Nephron progenitor cell (in vitro differentiated cells): ENCODE measurements at regions not wholly inside any gene's neighbourhood (a gene's known extent, or its start where the extent isn't known, plus 50 kb on each side); places are given as distances from the start of the nearest gene placed in this dataset.

Experiments
- DNase-seq: peaks from one replicate; pipeline ENCODE4 v3.0.0; 2021
- H3K27ac Mint-ChIP-seq: 2 replicates; pipeline ENCODE4 v1.8.0; 2021; ENCODE audit warnings: mild to moderate bottlenecking, moderate library complexity, mixed read lengths
- H3K27me3 Mint-ChIP-seq: 2 replicates; pipeline ENCODE4 v1.8.0; 2021; ENCODE audit warnings: mild to moderate bottlenecking, low read depth, mixed read lengths; ENCODE audit not compliant: poor library complexity
- H3K36me3 Mint-ChIP-seq: 2 replicates; pipeline ENCODE4 v1.8.0; 2021; ENCODE audit warnings: low read depth, mixed read lengths
- H3K4me1 Mint-ChIP-seq: 2 replicates; pipeline ENCODE4 v1.8.0; 2021; ENCODE audit warnings: mixed read lengths
- H3K4me3 Mint-ChIP-seq: 2 replicates; pipeline ENCODE4 v1.8.0; 2021; ENCODE audit warnings: mild to moderate bottlenecking, moderate library complexity, mixed read lengths
- H3K9me3 Mint-ChIP-seq: 2 replicates; pipeline ENCODE4 v1.8.0; 2021; ENCODE audit warnings: mild to moderate bottlenecking, moderate library complexity, mixed read lengths
- CTCF ChIP-seq: fragments of 200-600 bp; sonication (generic); IDR thresholded peaks from 2 replicates; pipeline ENCODE4 v1.5.0; 2021; ENCODE audit warnings: antibody characterized with exemption

GRCh38 chr9:2448193-2448738 lies 173.3 kb upstream of the VLDLR start:
- H3K36me3 Mint-ChIP-seq = peaks cover 4% of the 10 kb centered on the region
- no peak overlapping the region for H3K27ac Mint-ChIP-seq
- peaks cover 18% of the 10 kb centered on the region for H3K9me3 Mint-ChIP-seq
- no peaks in the 10 kb centered on the region for H3K27me3 Mint-ChIP-seq
- H3K4me3 Mint-ChIP-seq = no peak overlapping the region
- DNase-seq = no peak
- TF ChIP-seq CTCF = no peak
- H3K4me1 Mint-ChIP-seq = no peaks in the 10 kb centered on the region

GRCh38 chr9:2453106-2453505 lies 168.5 kb upstream of the VLDLR start:
- Mint-ChIP-seq H3K36me3 (no peaks in the 10 kb centered on the region), H3K9me3 (peaks cover 11% of the 10 kb centered on the region), H3K4me1 (peaks cover 9% of the 10 kb centered on the region), H3K4me3 (no peak overlapping the region), H3K27ac (no peak overlapping the region), H3K27me3 (no peaks in the 10 kb centered on the region)
- no peak for TF ChIP-seq CTCF
- DNase-seq = no peak

GRCh38 chr9:2453701-2454100 lies 167.9 kb upstream of the VLDLR start:
- no peak for TF ChIP-seq CTCF
- Mint-ChIP-seq H3K4me1 (peaks cover 9% of the 10 kb centered on the region), H3K36me3 (no peaks in the 10 kb centered on the region), H3K9me3 (peaks cover 9% of the 10 kb centered on the region), H3K27me3 (no peaks in the 10 kb centered on the region), H3K27ac (no peak overlapping the region), H3K4me3 (no peak overlapping the region)
- no peak for DNase-seq

- H3K4me3 Mint-ChIP-seq = no peak overlapping the region
- no peak for DNase-seq
- H3K27me3 Mint-ChIP-seq = no peaks in the 10 kb centered on the region
- H3K4me1 Mint-ChIP-seq = peaks cover 29% of the 10 kb centered on the region
- peaks cover 28% of the 10 kb centered on the region for H3K36me3 Mint-ChIP-seq
- TF ChIP-seq CTCF = no peak
- peaks cover 40% of the 10 kb centered on the region for H3K9me3 Mint-ChIP-seq
- no peak overlapping the region for H3K27ac Mint-ChIP-seq
These were observed 161.8 kb upstream of the VLDLR start for GRCh38 chr9:2459756-2460155.

GRCh38 chr9:2461892-2462291 lies 159.7 kb upstream of the VLDLR start:
- H3K9me3 Mint-ChIP-seq = peaks cover 40% of the 10 kb centered on the region
- H3K4me1 Mint-ChIP-seq = peaks cover 42% of the 10 kb centered on the region
- no peak for TF ChIP-seq CTCF
- H3K36me3 Mint-ChIP-seq = peaks cover 37% of the 10 kb centered on the region
- DNase-seq = no peak
- H3K4me3 Mint-ChIP-seq = no peak overlapping the region
- H3K27me3 Mint-ChIP-seq = no peaks in the 10 kb centered on the region
- no peak overlapping the region for H3K27ac Mint-ChIP-seq

GRCh38 chr9:2464624-2465023 lies 157.0 kb upstream of the VLDLR start:
- H3K36me3 Mint-ChIP-seq = peaks cover 52% of the 10 kb centered on the region
- H3K27me3 Mint-ChIP-seq = no peaks in the 10 kb centered on the region
- peaks cover 49% of the 10 kb centered on the region for H3K9me3 Mint-ChIP-seq
- DNase-seq = no peak
- H3K4me1 Mint-ChIP-seq = peaks cover 58% of the 10 kb centered on the region
- no peak for TF ChIP-seq CTCF
- H3K4me3 Mint-ChIP-seq = no peak overlapping the region
- H3K27ac Mint-ChIP-seq = no peak overlapping the region
